WTC11 (cell line): ENCODE measurements at regions not wholly inside any gene's neighbourhood (a gene's known extent, or its start where the extent isn't known, plus 50 kb on each side); places are given as distances from the start of the nearest gene placed in this dataset.

Source experiments
- ATAC-seq: fragments of 200-7000 bp; cut with Tn5 transposase; 2 replicates; pipeline ENCODE4 v1.10.0; 2021; ENCODE audit warnings: mild to moderate bottlenecking, moderate library complexity
- CTCF ChIA-PET: fragments of 300-600 bp; sonication (Branson Sonifier 250); formaldehyde crosslinking; loops from one replicate; lab custom pipeline; 2021; ENCODE audit warnings: antibody characterized with exemption; lab: Charles Lee
- POLR2A ChIA-PET: fragments of 350-600 bp; sonication (Branson Sonifier 250); formaldehyde crosslinking; loops from one replicate; lab custom pipeline; 2021; ENCODE audit warnings: antibody characterized with exemption; lab: Charles Lee
- DNase-seq: peaks from one replicate; pipeline ENCODE4 v3.0.0; 2021; ENCODE audit warnings: low spot score
- H3K27ac Mint-ChIP-seq: 2 replicates; pipeline ENCODE4 v1.8.0; 2021; ENCODE audit warnings: mixed read lengths
- H3K27me3 Mint-ChIP-seq: 2 replicates; pipeline ENCODE4 v1.8.0; 2021; ENCODE audit warnings: low read depth, mild to moderate bottlenecking, moderate library complexity, mixed read lengths
- H3K36me3 Mint-ChIP-seq: 2 replicates; pipeline ENCODE4 v1.8.0; 2021; ENCODE audit warnings: mixed read lengths
- H3K4me1 Mint-ChIP-seq: 2 replicates; pipeline ENCODE4 v1.8.0; 2022; ENCODE audit warnings: mixed read lengths
- H3K4me3 Mint-ChIP-seq: 2 replicates; pipeline ENCODE4 v1.8.0; 2021; ENCODE audit warnings: mild to moderate bottlenecking, moderate library complexity, mixed read lengths
- H3K9me3 Mint-ChIP-seq: 2 replicates; pipeline ENCODE4 v1.8.0; 2021; ENCODE audit warnings: mixed read lengths
- CREB1 ChIP-seq: sonication (generic); formaldehyde crosslinking; IDR thresholded peaks from 2 replicates; pipeline ENCODE4 v1.8.0; 2023; ENCODE audit warnings: mild to moderate bottlenecking, missing genetic modification reagents
- ELF4 ChIP-seq: sonication (generic); formaldehyde crosslinking; IDR thresholded peaks from 2 replicates; pipeline ENCODE4 v1.8.1; 2022; ENCODE audit warnings: low read depth, mild to moderate bottlenecking, moderate library complexity, missing genetic modification reagents
- JAZF1 ChIP-seq: fragments of 250-450 bp; sonication (Bioruptor Pico); IDR thresholded peaks from 2 replicates; pipeline ENCODE4 v1.9.0; 2021; ENCODE audit warnings: moderate library complexity, mild to moderate bottlenecking, inconsistent platforms
- JUN ChIP-seq: sonication (generic); formaldehyde crosslinking; IDR thresholded peaks from 2 replicates; pipeline ENCODE4 v1.8.0; 2023; ENCODE audit warnings: mild to moderate bottlenecking, missing genetic modification reagents
- MAX ChIP-seq: sonication (generic); formaldehyde crosslinking; IDR thresholded peaks from 2 replicates; pipeline ENCODE4 v1.8.0; 2022; ENCODE audit warnings: mild to moderate bottlenecking, missing genetic modification reagents
- MLX ChIP-seq: sonication (generic); formaldehyde crosslinking; IDR thresholded peaks from 2 replicates; pipeline ENCODE4 v1.8.1; 2023; ENCODE audit warnings: mild to moderate bottlenecking, missing genetic modification reagents, moderate library complexity
- MXD4 ChIP-seq: fragments of 250-450 bp; sonication (Bioruptor Pico); IDR thresholded peaks from 2 replicates; pipeline ENCODE4 v1.8.0; 2021; ENCODE audit warnings: mild to moderate bottlenecking, moderate library complexity, borderline replicate concordance
- NFYB ChIP-seq: sonication (generic); formaldehyde crosslinking; conservative IDR thresholded peaks from 2 replicates; pipeline ENCODE4 v1.8.0; 2022; ENCODE audit warnings: low read depth, missing genetic modification reagents
- NR2C2 ChIP-seq: sonication (generic); formaldehyde crosslinking; IDR thresholded peaks from 2 replicates; pipeline ENCODE4 v1.8.0; 2022; ENCODE audit warnings: mild to moderate bottlenecking, missing genetic modification reagents
- SMAD4 ChIP-seq: sonication (generic); formaldehyde crosslinking; IDR thresholded peaks from 2 replicates; pipeline ENCODE4 v1.8.0; 2022; ENCODE audit warnings: mild to moderate bottlenecking, missing genetic modification reagents
- USF1 ChIP-seq: sonication (generic); formaldehyde crosslinking; IDR thresholded peaks from 2 replicates; pipeline ENCODE4 v1.8.0; 2022; ENCODE audit warnings: mild to moderate bottlenecking, missing genetic modification reagents
- ZBTB43 ChIP-seq: sonication (generic); formaldehyde crosslinking; IDR thresholded peaks from 2 replicates; pipeline ENCODE4 v1.8.1; 2023; ENCODE audit warnings: mild to moderate bottlenecking, missing genetic modification reagents
- ZNF138 ChIP-seq: sonication (generic); formaldehyde crosslinking; conservative IDR thresholded peaks from 2 replicates; pipeline ENCODE4 v1.8.1; 2022; ENCODE audit warnings: mild to moderate bottlenecking, moderate library complexity, missing genetic modification reagents
- ZNF512 ChIP-seq: sonication (generic); formaldehyde crosslinking; IDR thresholded peaks from 2 replicates; pipeline ENCODE4 v1.8.1; 2022; ENCODE audit warnings: missing genetic modification reagents, borderline replicate concordance
- TF ChIP-seq, protein P1 (sequence below): fragments of 250-450 bp; sonication (Bioruptor Pico); IDR thresholded peaks from 2 replicates; pipeline ENCODE4 v1.9.0; 2021; ENCODE audit warnings: mild to moderate bottlenecking

DNA sequence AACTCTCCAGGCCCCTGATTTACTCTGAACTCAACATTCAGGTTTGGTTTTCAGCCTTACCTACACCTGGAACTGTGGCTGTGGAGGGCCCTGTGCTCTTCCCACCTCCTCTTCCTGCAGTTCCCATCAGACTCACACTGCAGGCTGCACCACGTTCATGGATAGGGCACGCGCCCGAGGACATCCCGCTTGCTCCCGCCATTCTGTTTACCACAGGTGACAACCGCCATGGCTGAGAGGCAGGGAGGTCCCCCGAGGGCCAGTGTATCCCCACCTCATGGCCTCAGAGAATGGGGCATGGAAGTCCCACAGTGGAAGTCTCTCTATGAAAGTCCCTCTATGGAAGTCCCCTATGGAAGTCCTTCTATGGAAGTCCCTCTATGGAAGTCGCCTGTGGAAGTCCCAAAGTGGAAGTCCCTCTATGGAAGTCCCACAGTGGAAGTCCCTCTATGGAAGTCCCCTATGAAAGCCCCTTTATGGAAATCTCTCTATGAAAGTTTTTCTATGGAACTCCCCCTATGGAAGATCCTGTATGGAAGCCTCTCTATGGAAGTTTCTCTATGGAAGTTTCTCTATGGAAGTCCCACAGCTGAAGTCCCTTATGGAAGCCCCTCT lies 358.4 kb upstream of the SALL3 start:
- Mint-ChIP-seq H3K27ac (no peak overlapping the region), H3K36me3 (peaks cover 32% of the 10 kb centered on the region), H3K27me3 (peaks cover 3% of the 10 kb centered on the region; the same call in 1 of the 2 replicates), H3K4me3 (no peak overlapping the region), H3K9me3 (peaks cover 52% of the 10 kb centered on the region), H3K4me1 (peaks cover 9% of the 10 kb centered on the region)
- TF ChIP-seq MXD4 (CRISPR knock-in tag) = no peak
- DNase-seq (no peak), ATAC-seq (no peak)
- ChIA-PET POLR2A (no interaction called here), CTCF (no interaction called here)

- DNase-seq = no peak
- H3K27me3 Mint-ChIP-seq = peaks cover 3% of the 10 kb centered on the region; the same call in 1 of the 2 replicates
- peaks cover 9% of the 10 kb centered on the region for H3K4me1 Mint-ChIP-seq
- no peak for TF ChIP-seq MAX (CRISPR knock-in tag)
- TF ChIP-seq NR2C2 = no peak
- TF ChIP-seq ZBTB43 (CRISPR knock-in tag) = no peak
- TF ChIP-seq, protein P1, sequence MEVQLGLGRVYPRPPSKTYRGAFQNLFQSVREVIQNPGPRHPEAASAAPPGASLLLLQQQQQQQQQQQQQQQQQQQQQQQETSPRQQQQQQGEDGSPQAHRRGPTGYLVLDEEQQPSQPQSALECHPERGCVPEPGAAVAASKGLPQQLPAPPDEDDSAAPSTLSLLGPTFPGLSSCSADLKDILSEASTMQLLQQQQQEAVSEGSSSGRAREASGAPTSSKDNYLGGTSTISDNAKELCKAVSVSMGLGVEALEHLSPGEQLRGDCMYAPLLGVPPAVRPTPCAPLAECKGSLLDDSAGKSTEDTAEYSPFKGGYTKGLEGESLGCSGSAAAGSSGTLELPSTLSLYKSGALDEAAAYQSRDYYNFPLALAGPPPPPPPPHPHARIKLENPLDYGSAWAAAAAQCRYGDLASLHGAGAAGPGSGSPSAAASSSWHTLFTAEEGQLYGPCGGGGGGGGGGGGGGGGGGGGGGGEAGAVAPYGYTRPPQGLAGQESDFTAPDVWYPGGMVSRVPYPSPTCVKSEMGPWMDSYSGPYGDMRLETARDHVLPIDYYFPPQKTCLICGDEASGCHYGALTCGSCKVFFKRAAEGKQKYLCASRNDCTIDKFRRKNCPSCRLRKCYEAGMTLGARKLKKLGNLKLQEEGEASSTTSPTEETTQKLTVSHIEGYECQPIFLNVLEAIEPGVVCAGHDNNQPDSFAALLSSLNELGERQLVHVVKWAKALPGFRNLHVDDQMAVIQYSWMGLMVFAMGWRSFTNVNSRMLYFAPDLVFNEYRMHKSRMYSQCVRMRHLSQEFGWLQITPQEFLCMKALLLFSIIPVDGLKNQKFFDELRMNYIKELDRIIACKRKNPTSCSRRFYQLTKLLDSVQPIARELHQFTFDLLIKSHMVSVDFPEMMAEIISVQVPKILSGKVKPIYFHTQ = no peak
- no peak for TF ChIP-seq MLX (CRISPR knock-in tag)
- no peak for TF ChIP-seq JUN
- no peak for TF ChIP-seq USF1 (CRISPR knock-in tag)
- no peak for TF ChIP-seq ZNF138
- TF ChIP-seq CREB1 (CRISPR knock-in tag) = no peak
- no peak for TF ChIP-seq SMAD4 (CRISPR knock-in tag)
- no peak for TF ChIP-seq NFYB (CRISPR knock-in tag)
- TF ChIP-seq JAZF1 (CRISPR knock-in tag) = no peak
- TF ChIP-seq ELF4 (CRISPR knock-in tag) = no peak
- TF ChIP-seq ZNF512 = no peak
- ATAC-seq = no peak
- H3K4me3 Mint-ChIP-seq = no peak overlapping the region
- ChIA-PET CTCF (no interaction called here), POLR2A (no interaction called here)
- no peak overlapping the region for H3K27ac Mint-ChIP-seq
- peaks cover 44% of the 10 kb centered on the region for H3K9me3 Mint-ChIP-seq
- H3K36me3 Mint-ChIP-seq = peaks cover 25% of the 10 kb centered on the region
These were observed 357.2 kb upstream of the SALL3 start for GRCh38 chr18:78622251-78622906.
